Bronchial epithelial cell (primary cell): ENCODE measurements at regions not wholly inside any gene's neighbourhood (a gene's known extent, or its start where the extent isn't known, plus 50 kb on each side); places are given as distances from the start of the nearest gene placed in this dataset.

Source experiments
- DNase-seq: peaks from one replicate; pipeline ENCODE4 v3.0.0-alpha.2; 2010; ENCODE audit warnings: low read depth
- FAIRE-seq: peaks from 2 replicates; lab custom pipeline; 2011; peaks lifted over from hg19 to GRCh38; lab: Jason Lieb, UNC
- H3K27me3 ChIP-seq: 2 replicates; pipeline ENCODE4 v1.5.1; 2011; ENCODE audit warnings: low read length; ENCODE audit not compliant: control insufficient read depth, insufficient read depth
- H3K36me3 ChIP-seq: 2 replicates; pipeline ENCODE4 v1.5.1; 2011; ENCODE audit warnings: low read length; ENCODE audit not compliant: control insufficient read depth, insufficient read depth
- H3K4me3 ChIP-seq: 2 replicates; pipeline ENCODE4 v1.5.1; 2011; ENCODE audit warnings: mild to moderate bottlenecking, low read depth, low read length, control low read depth
- CTCF ChIP-seq: IDR thresholded peaks from 2 replicates; pipeline ENCODE4 v1.5.1; 2011; ENCODE audit warnings: mild to moderate bottlenecking, moderate library complexity, low read length, control low read depth, inconsistent platforms; ENCODE audit not compliant: insufficient read depth, severe bottlenecking

DNA sequence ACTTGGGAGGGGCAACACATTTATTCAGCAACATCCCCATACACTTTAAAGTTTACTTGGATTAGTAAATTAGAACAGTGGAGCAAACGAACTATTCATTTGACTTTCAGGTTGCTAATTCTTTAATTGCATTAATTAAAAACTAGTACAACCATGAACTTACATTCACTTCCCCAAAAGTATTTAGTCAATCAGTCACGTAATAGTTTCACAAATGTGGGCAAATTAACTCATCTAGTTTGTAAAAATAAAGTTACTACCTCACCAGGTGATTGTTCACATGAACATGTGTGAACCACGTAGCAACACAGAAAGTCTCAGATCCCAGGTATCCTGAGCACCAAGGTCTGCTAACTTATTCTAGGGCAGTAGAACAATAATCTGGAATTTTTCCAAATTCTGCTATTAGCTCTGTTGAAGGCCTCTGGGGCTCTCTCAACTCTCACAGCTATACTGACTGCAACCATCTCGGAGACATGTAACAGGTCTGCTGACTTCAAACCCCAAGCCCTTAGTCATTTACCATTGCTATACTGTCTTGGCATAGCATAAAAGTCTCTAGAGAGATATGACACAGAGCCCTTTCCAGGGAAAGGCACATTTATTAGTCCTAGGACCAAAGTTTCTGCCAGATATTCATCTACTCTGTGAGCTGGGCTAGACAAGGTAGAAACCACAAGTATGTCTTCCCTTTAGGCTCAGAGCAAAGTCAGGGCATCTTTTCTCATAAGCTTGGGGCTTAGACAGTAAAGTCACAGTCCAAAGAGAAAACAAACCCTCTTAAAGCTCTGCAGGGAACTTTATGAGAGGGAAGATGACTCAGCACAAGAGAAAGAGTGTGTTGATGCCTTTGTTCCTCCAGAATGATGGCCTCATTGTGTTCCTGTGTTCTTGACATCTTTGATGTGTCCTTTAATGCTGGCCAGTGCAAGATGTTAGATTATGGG is 50.9 kb upstream of the CCDC28A start:
- Histone ChIP-seq H3K27me3 (no peaks in the 10 kb centered on the region), H3K4me3 (no peak overlapping the region), H3K36me3 (no peaks in the 10 kb centered on the region)
- DNase-seq, result peak; percentile 22
- FAIRE-seq, result peak; percentile 58
- no peak for TF ChIP-seq CTCF
